GM23338 (cell line): ENCODE measurements at regions not wholly inside any gene's neighbourhood (a gene's known extent, or its start where the extent isn't known, plus 50 kb on each side); places are given as distances from the start of the nearest gene placed in this dataset.

Source experiments
- ATAC-seq: fragments of 200-7000 bp; cut with Tn5 transposase; 3 replicates; pipeline ENCODE4 v1.9.1; 2020
- DNase-seq: peaks from one replicate; pipeline ENCODE4 v3.0.0-alpha.2; 2015; ENCODE audit warnings: low spot score
- H2AFZ ChIP-seq: fragments of 200-600 bp; sonication (generic); 2 replicates; pipeline ENCODE4 v1.8.0; 2016; ENCODE audit warnings: antibody characterized with exemption, mild to moderate bottlenecking, moderate library complexity
- H3F3A ChIP-seq: fragments of 200-600 bp; sonication (generic); replicated peaks from 2 replicates; pipeline ENCODE4 v1.8.0; 2017; ENCODE audit warnings: antibody characterized with exemption, mixed run types, low read depth
- H3K27ac ChIP-seq: fragments of 200-600 bp; sonication (generic); 2 replicates; pipeline ENCODE4 v1.6.1; 2016; ENCODE audit warnings: low read depth
- H3K27me3 ChIP-seq: fragments of 200-600 bp; sonication (generic); 2 replicates; pipeline ENCODE4 v1.8.0; 2016; ENCODE audit warnings: mild to moderate bottlenecking, mixed run types, moderate library complexity; ENCODE audit not compliant: insufficient read depth
- H3K36me3 ChIP-seq: fragments of 200-600 bp; sonication (generic); 2 replicates; pipeline ENCODE4 v1.8.0; 2016; ENCODE audit warnings: mild to moderate bottlenecking; ENCODE audit not compliant: insufficient read depth
- H3K4me1 ChIP-seq: fragments of 200-600 bp; sonication (generic); 2 replicates; pipeline ENCODE4 v1.8.0; 2016; ENCODE audit warnings: mild to moderate bottlenecking, moderate library complexity; ENCODE audit not compliant: insufficient read depth
- H3K4me2 ChIP-seq: fragments of 200-600 bp; sonication (generic); 2 replicates; pipeline ENCODE4 v1.7.1; 2017; ENCODE audit warnings: mixed run types
- H3K4me3 ChIP-seq: fragments of 200-600 bp; sonication (generic); 2 replicates; pipeline ENCODE4 v1.6.1; 2016; ENCODE audit warnings: mixed run types
- H3K79me2 ChIP-seq: fragments of 200-600 bp; sonication (generic); replicated peaks from 2 replicates; pipeline ENCODE4 v1.8.0; 2017; ENCODE audit warnings: mild to moderate bottlenecking; ENCODE audit not compliant: insufficient read depth
- H3K9me2 ChIP-seq: fragments of 200-600 bp; sonication (generic); 2 replicates; pipeline ENCODE4 v1.8.0; 2017; ENCODE audit not compliant: insufficient read depth
- H4K20me1 ChIP-seq: fragments of 200-600 bp; sonication (generic); replicated peaks from 2 replicates; pipeline ENCODE4 v1.8.0; 2017; ENCODE audit warnings: mild to moderate bottlenecking; ENCODE audit not compliant: insufficient read depth
- H3K27ac Mint-ChIP-seq: 2 replicates; pipeline ENCODE4 v1.8.0; 2020; ENCODE audit warnings: inconsistent platforms, mild to moderate bottlenecking, moderate library complexity, mixed read lengths
- H3K27me3 Mint-ChIP-seq: 3 replicates; pipeline ENCODE4 v1.8.0; 2022; ENCODE audit warnings: low read depth, mild to moderate bottlenecking, moderate library complexity, mixed read lengths, inconsistent platforms; ENCODE audit not compliant: insufficient read depth, poor library complexity
- H3K36me3 Mint-ChIP-seq: 3 replicates; pipeline ENCODE4 v1.8.0; 2021; ENCODE audit warnings: low read depth, mild to moderate bottlenecking, inconsistent platforms, moderate library complexity, mixed read lengths
- H3K4me1 Mint-ChIP-seq: 3 replicates; pipeline ENCODE4 v1.8.0; 2020; ENCODE audit warnings: mild to moderate bottlenecking, inconsistent platforms, mixed read lengths
- H3K4me3 Mint-ChIP-seq: 3 replicates; pipeline ENCODE4 v1.8.0; 2021; ENCODE audit warnings: moderate library complexity, mild to moderate bottlenecking, inconsistent platforms, mixed read lengths
- H3K9me3 Mint-ChIP-seq: 3 replicates; pipeline ENCODE4 v1.8.0; 2020; ENCODE audit warnings: moderate library complexity, mild to moderate bottlenecking, inconsistent platforms, mixed read lengths
- CTCF ChIP-seq, 2 experiments: fragments of 200-600 bp in 1 of 2; sonication (generic) in 1 of 2; conservative IDR thresholded peaks; 2 replicates each; pipeline versions ENCODE4 v1.5.1 to v1.6.1; 2016 to 2017; ENCODE audit warnings: antibody characterized with exemption in 2 of 2, low read depth in 2 of 2, mild to moderate bottlenecking in 2 of 2, moderate library complexity in 1 of 2
- EZH2 ChIP-seq: fragments of 200-600 bp; sonication (generic); IDR thresholded peaks from one replicate; pipeline ENCODE4 v1.8.0; 2017; ENCODE audit warnings: antibody characterized with exemption, mild to moderate bottlenecking, low read depth; ENCODE audit not compliant: unreplicated experiment
- EZH2phosphoT487 ChIP-seq: fragments of 200-600 bp; sonication (generic); IDR thresholded peaks from one replicate; pipeline ENCODE4 v1.8.1; 2018; ENCODE audit warnings: antibody characterized with exemption; ENCODE audit not compliant: unreplicated experiment
- JUNB ChIP-seq: IDR thresholded peaks from one replicate; pipeline ENCODE4 v1.6.1; 2016; ENCODE audit warnings: antibody characterized with exemption; ENCODE audit not compliant: unreplicated experiment
- NANOG ChIP-seq: IDR thresholded peaks from 2 replicates; pipeline ENCODE4 v1.6.1; 2016; ENCODE audit warnings: antibody characterized with exemption, borderline replicate concordance
- POLR2AphosphoS5 ChIP-seq: IDR thresholded peaks from 2 replicates; pipeline ENCODE4 v1.6.1; 2016; ENCODE audit warnings: antibody characterized with exemption, low read depth
- REST ChIP-seq: IDR thresholded peaks from one replicate; pipeline ENCODE4 v1.6.1; 2018; ENCODE audit warnings: antibody characterized with exemption; ENCODE audit not compliant: unreplicated experiment
- STAT1 ChIP-seq: IDR thresholded peaks from one replicate; pipeline ENCODE4 v1.6.1; 2016; ENCODE audit warnings: antibody characterized with exemption; ENCODE audit not compliant: unreplicated experiment
- ZNF114 ChIP-seq: fragments of 250-450 bp; sonication (Bioruptor Pico); IDR thresholded peaks from 2 replicates; pipeline ENCODE4 v1.5.0; 2020; ENCODE audit warnings: mild to moderate bottlenecking, moderate library complexity
- ZNF331 ChIP-seq: fragments of 250-450 bp; sonication (Bioruptor Pico); IDR thresholded peaks from 2 replicates; pipeline ENCODE4 v1.5.0; 2020; ENCODE audit warnings: low read depth, mild to moderate bottlenecking, moderate library complexity
- ZNF462 ChIP-seq: fragments of 250-450 bp; sonication (Bioruptor Pico); IDR thresholded peaks from 2 replicates; pipeline ENCODE4 v1.5.0; 2020; ENCODE audit warnings: mild to moderate bottlenecking, moderate library complexity

- TF ChIP-seq CTCF (conservative IDR thresholded peaks at IDR 0.05; ENCODE audit: low read depth in 2 of 2): no peak
- no peak for TF ChIP-seq EZH2phosphoT487
Measured at GRCh38 chr2:164155558-164155957, 419.8 kb upstream of the FIGN start (continued).

GRCh38 chr2:164151522-164151921 is 415.7 kb upstream of the FIGN start:
- Mint-ChIP-seq H3K4me1 (no peaks in the 10 kb centered on the region), H3K4me3 (no peak overlapping the region), H3K9me3 (no peaks in the 10 kb centered on the region), H3K27ac (no peak overlapping the region), H3K36me3 (no peaks in the 10 kb centered on the region), H3K27me3 (no peaks in the 10 kb centered on the region)
- no peaks in the 10 kb centered on the region for H4K20me1 ChIP-seq
- H3K27ac ChIP-seq: no peak overlapping the region
- H3K79me2 ChIP-seq: no peaks in the 10 kb centered on the region
- H2AFZ ChIP-seq: no peak overlapping the region
- no peaks in the 10 kb centered on the region for H3K27me3 ChIP-seq
- H3K4me1 ChIP-seq: no peaks in the 10 kb centered on the region
- H3K9me2 ChIP-seq: no peaks in the 10 kb centered on the region
- no peaks in the 10 kb centered on the region for H3F3A ChIP-seq
- no peak overlapping the region for H3K4me3 ChIP-seq
- H3K36me3 ChIP-seq: no peaks in the 10 kb centered on the region
- no peak overlapping the region for H3K4me2 ChIP-seq
- DNase-seq: no peak
- no peak for ATAC-seq
- TF ChIP-seq ZNF114 (no peak), STAT1 (no peak), REST (no peak), POLR2AphosphoS5 (no peak), CTCF (conservative IDR thresholded peaks at IDR 0.05; ENCODE audit: low read depth in 2 of 2) (no peak), ZNF462 (CRISPR knock-in tag) (no peak), NANOG (no peak), EZH2phosphoT487 (no peak), EZH2 (no peak), JUNB (no peak), ZNF331 (no peak)
